ENCODE measurements at regions not wholly inside any gene's neighbourhood (a gene's known extent, or its start where the extent isn't known, plus 50 kb on each side); places are given as distances from the start of the nearest gene placed in this dataset.

DNA sequence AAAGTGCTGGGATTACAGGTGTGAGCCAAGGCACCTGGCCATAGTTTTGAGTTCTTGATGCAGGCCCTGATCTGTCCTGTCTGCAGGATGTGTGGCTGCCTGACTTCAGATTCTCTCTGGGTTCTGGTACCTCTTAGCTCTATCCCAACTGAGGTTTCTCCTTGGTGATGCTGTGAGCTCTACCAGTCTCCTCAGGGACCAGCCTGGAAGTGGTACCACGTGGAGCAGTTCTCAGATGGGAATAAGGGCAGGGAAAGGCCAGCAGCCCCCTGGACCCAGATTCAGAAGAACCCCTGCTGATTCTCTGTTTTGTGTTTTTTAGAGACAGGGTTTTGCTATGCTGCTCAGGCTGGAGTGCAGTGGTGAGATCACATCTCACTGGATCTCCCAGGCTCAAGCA lies 85.0 kb upstream of the HELT start:
- no peaks in the 10 kb centered on the region for H3K36me3 ChIP-seq (ENCODE audit: insufficient read depth, low read length)
- H3K27me3 ChIP-seq (ENCODE audit: insufficient read depth, low read length): peaks cover 36% of the 10 kb centered on the region
- H3K4me3 ChIP-seq (ENCODE audit: low read depth, low read length): no peak overlapping the region
- H2AFZ ChIP-seq (ENCODE audit: low read length, unreplicated experiment): no peak overlapping the region
- no peaks in the 10 kb centered on the region for H3K4me1 ChIP-seq (ENCODE audit: control insufficient read depth, insufficient read depth, low read length, unreplicated experiment)
- H3K27ac ChIP-seq (ENCODE audit: low read depth, low read length): no peak overlapping the region
- H3K79me2 ChIP-seq (ENCODE audit: control insufficient read depth, insufficient read depth, low read length, unreplicated experiment): no peaks in the 10 kb centered on the region

- Histone ChIP-seq H3K27ac (ENCODE audit: low read depth, low read length) (no peak overlapping the region), H3K36me3 (ENCODE audit: insufficient read depth, low read length) (no peaks in the 10 kb centered on the region), H3K4me1 (ENCODE audit: control insufficient read depth, insufficient read depth, low read length, unreplicated experiment) (no peaks in the 10 kb centered on the region), H3K27me3 (ENCODE audit: insufficient read depth, low read length) (peaks cover 43% of the 10 kb centered on the region), H2AFZ (ENCODE audit: low read length, unreplicated experiment) (no peak overlapping the region), H3K79me2 (ENCODE audit: control insufficient read depth, insufficient read depth, low read length, unreplicated experiment) (no peaks in the 10 kb centered on the region), H3K4me3 (ENCODE audit: low read depth, low read length) (no peak overlapping the region)
Measured at GRCh38 chr4:184934184-184934583, 84.1 kb upstream of the HELT start.

GRCh38 chr4:184934961-184935360 lies 83.3 kb upstream of the HELT start:
- H3K4me3 ChIP-seq (ENCODE audit: low read depth, low read length): no peak overlapping the region
- no peaks in the 10 kb centered on the region for H3K4me1 ChIP-seq (ENCODE audit: control insufficient read depth, insufficient read depth, low read length, unreplicated experiment)
- no peaks in the 10 kb centered on the region for H3K79me2 ChIP-seq (ENCODE audit: control insufficient read depth, insufficient read depth, low read length, unreplicated experiment)
- no peak overlapping the region for H3K27ac ChIP-seq (ENCODE audit: low read depth, low read length)
- no peaks in the 10 kb centered on the region for H3K36me3 ChIP-seq (ENCODE audit: insufficient read depth, low read length)
- no peak overlapping the region for H2AFZ ChIP-seq (ENCODE audit: low read length, unreplicated experiment)
- H3K27me3 ChIP-seq (ENCODE audit: insufficient read depth, low read length): peaks cover 43% of the 10 kb centered on the region

DNA sequence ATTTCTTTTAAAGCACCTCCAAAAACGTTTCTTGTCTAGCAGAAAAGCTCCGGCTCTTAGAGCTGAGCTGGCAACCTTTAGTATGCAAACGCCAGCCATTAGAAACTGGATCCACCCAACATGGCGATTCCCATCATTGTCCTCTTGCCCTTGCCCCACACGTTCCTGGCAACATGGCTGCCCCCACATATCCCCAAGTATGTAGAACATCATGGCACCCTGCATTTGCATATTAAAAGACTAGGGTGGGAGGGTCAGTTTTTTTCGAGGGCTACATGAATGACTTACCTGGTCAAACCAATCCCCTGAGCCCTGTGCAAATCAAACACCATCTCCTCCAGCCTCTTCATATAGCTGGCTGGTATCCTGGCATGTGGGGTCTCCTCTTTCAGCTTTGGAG lies 82.2 kb upstream of the HELT start:
- H3K4me3 ChIP-seq (ENCODE audit: low read depth, low read length): no peak overlapping the region
- H3K4me1 ChIP-seq (ENCODE audit: control insufficient read depth, insufficient read depth, low read length, unreplicated experiment): no peaks in the 10 kb centered on the region
- no peak overlapping the region for H2AFZ ChIP-seq (ENCODE audit: low read length, unreplicated experiment)
- no peaks in the 10 kb centered on the region for H3K36me3 ChIP-seq (ENCODE audit: insufficient read depth, low read length)
- H3K79me2 ChIP-seq (ENCODE audit: control insufficient read depth, insufficient read depth, low read length, unreplicated experiment): no peaks in the 10 kb centered on the region
- H3K27ac ChIP-seq (ENCODE audit: low read depth, low read length): no peak overlapping the region
- peaks cover 50% of the 10 kb centered on the region for H3K27me3 ChIP-seq (ENCODE audit: insufficient read depth, low read length)

DNA sequence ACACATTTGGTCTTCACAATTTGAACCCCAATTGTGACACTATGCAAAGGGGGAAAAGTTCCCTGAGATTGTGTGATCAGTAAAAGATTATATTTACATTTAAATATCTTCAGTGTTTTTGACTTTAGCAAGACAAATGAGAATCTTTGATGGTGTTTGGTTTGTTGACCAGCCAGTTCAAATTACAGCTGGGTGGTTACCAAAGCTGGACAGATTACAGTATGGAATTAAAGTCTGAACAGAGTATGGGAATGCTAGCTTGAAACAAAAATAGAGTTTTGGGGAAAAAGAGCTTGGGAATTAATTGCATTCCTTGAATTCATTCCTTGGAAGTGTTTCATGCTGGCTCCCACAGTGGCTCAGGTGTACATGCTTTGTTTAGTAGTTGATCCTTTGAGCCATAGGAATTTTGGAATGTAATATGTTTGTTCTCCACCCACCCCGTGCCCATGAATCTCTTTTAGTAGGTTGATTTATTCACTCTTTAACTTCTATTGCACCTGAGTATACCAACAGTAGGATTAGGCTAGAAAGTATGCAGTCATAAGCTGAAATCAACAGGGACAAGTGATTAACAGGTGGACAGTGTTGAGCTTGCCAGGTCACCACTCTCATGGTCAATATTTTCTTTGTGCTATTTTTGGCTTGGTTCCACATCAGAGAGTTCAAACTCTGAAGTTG lies 81.1 kb upstream of the HELT start:
- H3K27ac ChIP-seq (ENCODE audit: low read depth, low read length): no peak overlapping the region

DNA sequence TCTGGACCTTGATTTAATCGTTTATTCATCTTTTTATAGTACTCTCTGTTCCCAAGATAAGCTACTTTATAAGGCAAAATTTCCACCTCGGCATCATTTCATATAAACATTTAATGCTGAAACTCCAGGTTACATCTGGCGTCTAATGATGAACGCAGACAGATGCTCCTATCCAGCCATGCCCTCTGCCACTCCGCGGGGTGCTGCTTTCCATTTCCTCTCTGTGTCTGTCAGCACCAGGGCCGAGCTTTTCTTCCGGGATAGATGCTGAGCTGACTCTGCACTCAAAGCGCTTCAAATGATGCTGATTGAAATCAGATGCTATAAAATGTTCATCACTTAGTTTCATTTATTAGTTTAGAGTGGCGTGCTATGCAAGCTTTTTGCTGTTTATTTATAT lies 80.5 kb upstream of the HELT start:
- H3K4me3 ChIP-seq (ENCODE audit: low read depth, low read length): no peak overlapping the region
- no peaks in the 10 kb centered on the region for H3K36me3 ChIP-seq (ENCODE audit: insufficient read depth, low read length)
- no peaks in the 10 kb centered on the region for H3K4me1 ChIP-seq (ENCODE audit: control insufficient read depth, insufficient read depth, low read length, unreplicated experiment)
- no peak overlapping the region for H3K27ac ChIP-seq (ENCODE audit: low read depth, low read length)
- H2AFZ ChIP-seq (ENCODE audit: low read length, unreplicated experiment): no peak overlapping the region
- H3K27me3 ChIP-seq (ENCODE audit: insufficient read depth, low read length): peaks cover 51% of the 10 kb centered on the region
- H3K79me2 ChIP-seq (ENCODE audit: control insufficient read depth, insufficient read depth, low read length, unreplicated experiment): no peaks in the 10 kb centered on the region

More for the DNA sequence above, 81.1 kb upstream of the HELT start:
- H3K27me3 ChIP-seq (ENCODE audit: insufficient read depth, low read length): peaks cover 50% of the 10 kb centered on the region
- no peak overlapping the region for H2AFZ ChIP-seq (ENCODE audit: low read length, unreplicated experiment)
- H3K79me2 ChIP-seq (ENCODE audit: control insufficient read depth, insufficient read depth, low read length, unreplicated experiment): no peaks in the 10 kb centered on the region
- no peaks in the 10 kb centered on the region for H3K4me1 ChIP-seq (ENCODE audit: control insufficient read depth, insufficient read depth, low read length, unreplicated experiment)
- H3K4me3 ChIP-seq (ENCODE audit: low read depth, low read length): no peak overlapping the region
- H3K36me3 ChIP-seq (ENCODE audit: insufficient read depth, low read length): no peaks in the 10 kb centered on the region

DNA sequence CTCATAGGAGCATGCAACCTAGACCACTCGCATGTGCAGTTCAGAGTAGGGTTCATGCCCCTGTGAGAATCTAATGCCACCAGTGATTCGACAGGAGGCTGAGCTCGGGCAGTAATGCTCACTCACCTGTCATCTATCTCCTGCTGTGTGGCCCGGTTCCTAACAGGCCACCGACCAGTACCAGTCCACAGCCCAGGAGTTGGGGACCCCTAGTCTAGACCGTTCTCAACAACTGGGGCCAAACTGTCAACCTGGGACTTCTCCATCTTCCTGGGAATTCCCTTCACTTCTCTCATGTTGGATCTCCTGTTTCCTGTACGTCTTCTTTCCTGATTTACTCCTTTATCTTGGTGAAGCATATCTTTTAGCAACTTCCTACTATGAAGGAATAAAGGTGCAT lies 79.4 kb upstream of the HELT start:
- no peak overlapping the region for H2AFZ ChIP-seq (ENCODE audit: low read length, unreplicated experiment)
- no peaks in the 10 kb centered on the region for H3K79me2 ChIP-seq (ENCODE audit: control insufficient read depth, insufficient read depth, low read length, unreplicated experiment)
- no peak overlapping the region for H3K4me3 ChIP-seq (ENCODE audit: low read depth, low read length)
- H3K27me3 ChIP-seq (ENCODE audit: insufficient read depth, low read length): peaks cover 60% of the 10 kb centered on the region
- no peak overlapping the region for H3K27ac ChIP-seq (ENCODE audit: low read depth, low read length)
- no peaks in the 10 kb centered on the region for H3K36me3 ChIP-seq (ENCODE audit: insufficient read depth, low read length)
- no peaks in the 10 kb centered on the region for H3K4me1 ChIP-seq (ENCODE audit: control insufficient read depth, insufficient read depth, low read length, unreplicated experiment)

DNA sequence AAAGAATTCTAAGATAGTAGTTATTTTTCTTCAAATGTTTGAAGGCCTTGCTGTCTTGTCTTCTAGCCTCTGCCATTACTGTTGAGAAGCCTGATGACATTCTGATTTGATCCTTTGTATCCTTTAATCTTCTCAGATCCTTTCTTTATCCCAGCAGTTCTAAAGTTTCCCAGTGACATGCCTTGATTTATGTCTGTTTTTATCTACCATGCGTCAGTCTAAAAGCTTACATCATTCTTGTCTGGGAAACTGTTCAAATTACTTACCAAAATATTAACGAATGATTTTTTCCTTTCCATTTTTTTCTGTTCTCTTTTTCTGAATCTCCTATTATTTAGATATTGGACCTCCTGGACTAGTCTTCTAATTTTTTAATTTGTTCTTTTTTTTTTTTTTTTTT lies 78.3 kb upstream of the HELT start:
- no peak overlapping the region for H3K27ac ChIP-seq (ENCODE audit: low read depth, low read length)
- no peak overlapping the region for H2AFZ ChIP-seq (ENCODE audit: low read length, unreplicated experiment)
- H3K27me3 ChIP-seq (ENCODE audit: insufficient read depth, low read length): peaks cover 60% of the 10 kb centered on the region
- H3K36me3 ChIP-seq (ENCODE audit: insufficient read depth, low read length): no peaks in the 10 kb centered on the region
- no peaks in the 10 kb centered on the region for H3K79me2 ChIP-seq (ENCODE audit: control insufficient read depth, insufficient read depth, low read length, unreplicated experiment)
- no peak overlapping the region for H3K4me3 ChIP-seq (ENCODE audit: low read depth, low read length)
- no peaks in the 10 kb centered on the region for H3K4me1 ChIP-seq (ENCODE audit: control insufficient read depth, insufficient read depth, low read length, unreplicated experiment)

GRCh38 chr4:184940500-184940899 lies 77.8 kb upstream of the HELT start:
- H3K79me2 ChIP-seq (ENCODE audit: control insufficient read depth, insufficient read depth, low read length, unreplicated experiment): no peaks in the 10 kb centered on the region
- no peak overlapping the region for H3K27ac ChIP-seq (ENCODE audit: low read depth, low read length)
- H2AFZ ChIP-seq (ENCODE audit: low read length, unreplicated experiment): no peak overlapping the region
- peaks cover 58% of the 10 kb centered on the region for H3K27me3 ChIP-seq (ENCODE audit: insufficient read depth, low read length)
- no peaks in the 10 kb centered on the region for H3K4me1 ChIP-seq (ENCODE audit: control insufficient read depth, insufficient read depth, low read length, unreplicated experiment)
- H3K36me3 ChIP-seq (ENCODE audit: insufficient read depth, low read length): no peaks in the 10 kb centered on the region
- no peak overlapping the region for H3K4me3 ChIP-seq (ENCODE audit: low read depth, low read length)

DNA sequence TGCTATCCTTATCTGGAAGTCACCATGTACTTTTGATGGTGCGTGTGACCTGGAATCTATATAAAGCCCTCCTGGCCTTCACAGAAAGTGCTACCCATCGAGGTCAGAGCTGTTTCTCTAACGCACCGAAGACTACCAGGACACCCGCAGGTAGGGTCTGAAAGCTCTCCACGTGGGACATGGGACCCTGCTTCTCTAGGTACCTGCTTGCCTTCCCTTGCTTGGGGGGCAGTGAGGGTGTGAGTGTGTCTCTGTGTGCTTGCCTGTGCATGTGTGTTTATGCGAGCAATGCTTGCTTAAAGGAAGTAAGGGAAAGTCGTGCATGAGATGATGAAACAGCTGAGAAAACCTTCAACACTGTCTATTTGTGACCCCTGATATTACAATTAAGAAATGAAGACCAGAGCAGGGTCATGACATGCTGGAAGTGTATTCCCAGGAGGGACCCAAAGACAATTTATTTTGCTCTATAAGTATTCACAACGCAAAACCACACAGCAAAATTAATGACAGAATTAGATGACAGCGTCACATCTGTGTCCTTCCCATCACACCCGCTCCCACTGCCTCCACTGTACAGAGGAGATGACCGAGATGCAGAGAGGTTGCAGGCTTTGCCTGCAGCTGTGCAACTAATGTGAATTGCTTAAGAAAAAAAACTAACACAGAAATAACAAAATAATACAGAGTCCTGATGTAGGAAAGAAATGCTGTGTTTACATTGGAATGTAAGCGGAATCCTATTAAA lies 76.4 kb upstream of the HELT start:
- H3K79me2 ChIP-seq (ENCODE audit: control insufficient read depth, insufficient read depth, low read length, unreplicated experiment): no peaks in the 10 kb centered on the region
- no peaks in the 10 kb centered on the region for H3K4me1 ChIP-seq (ENCODE audit: control insufficient read depth, insufficient read depth, low read length, unreplicated experiment)
- H3K27ac ChIP-seq (ENCODE audit: low read depth, low read length): no peak overlapping the region
- H3K36me3 ChIP-seq (ENCODE audit: insufficient read depth, low read length): no peaks in the 10 kb centered on the region
- H3K27me3 ChIP-seq (ENCODE audit: insufficient read depth, low read length): peaks cover 63% of the 10 kb centered on the region
- H2AFZ ChIP-seq (ENCODE audit: low read length, unreplicated experiment): no peak overlapping the region
- no peak overlapping the region for H3K4me3 ChIP-seq (ENCODE audit: low read depth, low read length)

Measured in ACC112 (cell line).